K562 (cell line): ENCODE measurements at regions not wholly inside any gene's neighbourhood (a gene's known extent, or its start where the extent isn't known, plus 50 kb on each side); places are given as distances from the start of the nearest gene placed in this dataset.

Experiments used
- ARNT ChIP-seq, 2 experiments: fragments of 450-650 bp; IDR thresholded peaks; 2 replicates each; pipeline ENCODE4 v1.6.1; 2016; ENCODE audit warnings: mild to moderate bottlenecking in 1 of 2
- BACH1 ChIP-seq: fragments of 200-800 bp; sonication (Bioruptor generic); IDR thresholded peaks from 2 replicates; pipeline ENCODE4 v1.6.1; 2016; ENCODE audit warnings: missing genetic modification characterization, missing compliant biosample characterization
- CHCHD3 ChIP-seq: fragments of 250-450 bp; sonication (Bioruptor Pico); IDR thresholded peaks from 2 replicates; pipeline ENCODE4 v2.1.2; 2022; ENCODE audit warnings: mild to moderate bottlenecking
- CREB1 ChIP-seq, 2 experiments: sonication (generic) in 1 of 2; formaldehyde crosslinking in 1 of 2; IDR thresholded peaks; 2 replicates each; pipeline versions ENCODE4 v1.6.1 to v1.8.0; 2012 to 2022; ENCODE audit warnings: inconsistent platforms in 1 of 2, mild to moderate bottlenecking in 1 of 2, missing genetic modification reagents in 1 of 2, moderate library complexity in 1 of 2
- DNMT1 ChIP-seq: fragments of 450-650 bp; IDR thresholded peaks from 2 replicates; pipeline ENCODE4 v1.6.1; 2016; ENCODE audit warnings: antibody characterized with exemption, mild to moderate bottlenecking
- E2F3 ChIP-seq: fragments of 250-450 bp; sonication (Bioruptor Pico); IDR thresholded peaks from 2 replicates; pipeline ENCODE4 v1.4.0; 2020; ENCODE audit warnings: mild to moderate bottlenecking
- TAF7 ChIP-seq: fragments of 450-650 bp; IDR thresholded peaks from 2 replicates; pipeline ENCODE4 v1.6.1; 2016; ENCODE audit warnings: missing genetic modification characterization, missing compliant biosample characterization
- ZNF583 ChIP-seq: fragments of 250-450 bp; sonication (Bioruptor Pico); IDR thresholded peaks from 2 replicates; pipeline ENCODE4 v1.4.0; 2020
- ZNF76 ChIP-seq: fragments of 250-450 bp; sonication (Bioruptor Pico); IDR thresholded peaks from 2 replicates; pipeline ENCODE4 v1.4.0; 2020; ENCODE audit warnings: mild to moderate bottlenecking, moderate library complexity, borderline replicate concordance
- ZNF778 ChIP-seq: fragments of 450-650 bp; formaldehyde crosslinking; IDR thresholded peaks from 2 replicates; pipeline ENCODE4 v1.4.0; 2020; ENCODE audit warnings: mild to moderate bottlenecking, moderate library complexity
- TF ChIP-seq, protein P1 (sequence below): sonication (generic); formaldehyde crosslinking; IDR thresholded peaks from 2 replicates; pipeline ENCODE4 v1.8.0; 2023; ENCODE audit warnings: mild to moderate bottlenecking, missing genetic modification reagents
- TF ChIP-seq, protein P2 (sequence below): fragments of 450-650 bp; IDR thresholded peaks from 2 replicates; pipeline ENCODE4 v1.6.1; 2017; ENCODE audit warnings: antibody characterized with exemption, mild to moderate bottlenecking
- TF ChIP-seq, protein P3 (sequence below): IDR thresholded peaks from 3 replicates; pipeline ENCODE4 v1.6.1; 2011; ENCODE audit warnings: borderline replicate concordance, mild to moderate bottlenecking, moderate library complexity; ENCODE audit not compliant: insufficient read length; ENCODE audit errors: extremely low read depth

DNA sequence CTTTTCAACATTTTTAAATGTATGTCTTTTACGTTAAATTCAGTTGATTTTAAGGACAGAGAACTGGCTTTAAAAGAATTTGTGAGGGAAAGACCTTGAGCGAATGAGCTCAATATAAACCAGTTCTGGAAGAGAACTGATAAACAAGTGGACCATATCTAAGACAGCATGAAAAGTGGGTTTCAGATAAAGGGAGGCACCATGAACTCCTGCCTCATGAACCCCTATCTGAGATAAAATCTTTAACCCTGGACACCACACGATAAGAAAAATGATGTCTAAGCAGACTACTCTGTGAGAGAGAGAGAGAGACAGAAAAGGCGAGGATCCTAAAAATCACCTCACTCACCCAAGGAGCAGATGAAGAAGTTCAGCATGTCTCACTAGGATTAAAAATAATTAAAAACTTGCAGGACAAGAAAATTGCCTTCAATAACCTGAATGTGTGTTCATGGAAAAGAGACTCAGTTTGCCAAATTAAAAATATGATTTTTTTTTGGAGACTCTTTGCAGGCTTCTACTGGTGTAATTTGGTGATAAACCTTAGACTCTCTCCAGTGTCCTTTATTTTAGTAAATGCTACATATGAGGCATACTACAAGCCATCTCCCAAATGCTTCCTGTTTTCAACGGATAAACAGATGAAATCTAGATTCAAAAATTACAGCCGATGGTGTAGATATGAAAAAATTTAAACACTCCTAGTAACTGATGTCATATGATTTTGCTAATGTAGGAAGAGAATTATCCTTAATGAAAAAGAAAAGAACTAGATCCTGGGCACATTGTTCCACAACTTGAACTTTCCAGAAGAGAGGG lies 299.5 kb downstream of the ADGB start (continued):
- TF ChIP-seq, protein P1, sequence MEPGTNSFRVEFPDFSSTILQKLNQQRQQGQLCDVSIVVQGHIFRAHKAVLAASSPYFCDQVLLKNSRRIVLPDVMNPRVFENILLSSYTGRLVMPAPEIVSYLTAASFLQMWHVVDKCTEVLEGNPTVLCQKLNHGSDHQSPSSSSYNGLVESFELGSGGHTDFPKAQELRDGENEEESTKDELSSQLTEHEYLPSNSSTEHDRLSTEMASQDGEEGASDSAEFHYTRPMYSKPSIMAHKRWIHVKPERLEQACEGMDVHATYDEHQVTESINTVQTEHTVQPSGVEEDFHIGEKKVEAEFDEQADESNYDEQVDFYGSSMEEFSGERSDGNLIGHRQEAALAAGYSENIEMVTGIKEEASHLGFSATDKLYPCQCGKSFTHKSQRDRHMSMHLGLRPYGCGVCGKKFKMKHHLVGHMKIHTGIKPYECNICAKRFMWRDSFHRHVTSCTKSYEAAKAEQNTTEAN (CRISPR knock-in tag) = no peak
- TF ChIP-seq ARNT (IDR thresholded peaks at IDR 0.05) (0 out of 4 replicates have a peak, but pooled peaks of 1 of the 2 experiments have one; percentile 28), ZNF583 (CRISPR knock-in tag) (0 out of 2 replicates have a peak, but pooled peaks have one; percentile 75), ZNF76 (CRISPR knock-in tag) (peak; percentile 77; the same call in 1 of the 2 replicates), CREB1 (IDR thresholded peaks at IDR 0.05) (peak; percentile 54; the same call in 1 of the 2 replicates), CREB1 (CRISPR knock-in tag; IDR thresholded peaks at IDR 0.05) (no peak), CHCHD3 (no peak), ZNF778 (CRISPR knock-in tag) (no peak), E2F3 (CRISPR knock-in tag) (no peak), DNMT1 (no peak), TAF7 (tag) (no peak), BACH1 (tag) (peak; percentile 66; the same call in 1 of the 2 replicates)
- TF ChIP-seq, protein P2, sequence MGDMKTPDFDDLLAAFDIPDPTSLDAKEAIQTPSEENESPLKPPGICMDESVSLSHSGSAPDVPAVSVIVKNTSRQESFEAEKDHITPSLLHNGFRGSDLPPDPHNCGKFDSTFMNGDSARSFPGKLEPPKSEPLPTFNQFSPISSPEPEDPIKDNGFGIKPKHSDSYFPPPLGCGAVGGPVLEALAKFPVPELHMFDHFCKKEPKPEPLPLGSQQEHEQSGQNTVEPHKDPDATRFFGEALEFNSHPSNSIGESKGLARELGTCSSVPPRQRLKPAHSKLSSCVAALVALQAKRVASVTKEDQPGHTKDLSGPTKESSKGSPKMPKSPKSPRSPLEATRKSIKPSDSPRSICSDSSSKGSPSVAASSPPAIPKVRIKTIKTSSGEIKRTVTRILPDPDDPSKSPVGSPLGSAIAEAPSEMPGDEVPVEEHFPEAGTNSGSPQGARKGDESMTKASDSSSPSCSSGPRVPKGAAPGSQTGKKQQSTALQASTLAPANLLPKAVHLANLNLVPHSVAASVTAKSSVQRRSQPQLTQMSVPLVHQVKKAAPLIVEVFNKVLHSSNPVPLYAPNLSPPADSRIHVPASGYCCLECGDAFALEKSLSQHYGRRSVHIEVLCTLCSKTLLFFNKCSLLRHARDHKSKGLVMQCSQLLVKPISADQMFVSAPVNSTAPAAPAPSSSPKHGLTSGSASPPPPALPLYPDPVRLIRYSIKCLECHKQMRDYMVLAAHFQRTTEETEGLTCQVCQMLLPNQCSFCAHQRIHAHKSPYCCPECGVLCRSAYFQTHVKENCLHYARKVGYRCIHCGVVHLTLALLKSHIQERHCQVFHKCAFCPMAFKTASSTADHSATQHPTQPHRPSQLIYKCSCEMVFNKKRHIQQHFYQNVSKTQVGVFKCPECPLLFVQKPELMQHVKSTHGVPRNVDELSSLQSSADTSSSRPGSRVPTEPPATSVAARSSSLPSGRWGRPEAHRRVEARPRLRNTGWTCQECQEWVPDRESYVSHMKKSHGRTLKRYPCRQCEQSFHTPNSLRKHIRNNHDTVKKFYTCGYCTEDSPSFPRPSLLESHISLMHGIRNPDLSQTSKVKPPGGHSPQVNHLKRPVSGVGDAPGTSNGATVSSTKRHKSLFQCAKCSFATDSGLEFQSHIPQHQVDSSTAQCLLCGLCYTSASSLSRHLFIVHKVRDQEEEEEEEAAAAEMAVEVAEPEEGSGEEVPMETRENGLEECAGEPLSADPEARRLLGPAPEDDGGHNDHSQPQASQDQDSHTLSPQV = peak; percentile 33
- TF ChIP-seq, protein P3, sequence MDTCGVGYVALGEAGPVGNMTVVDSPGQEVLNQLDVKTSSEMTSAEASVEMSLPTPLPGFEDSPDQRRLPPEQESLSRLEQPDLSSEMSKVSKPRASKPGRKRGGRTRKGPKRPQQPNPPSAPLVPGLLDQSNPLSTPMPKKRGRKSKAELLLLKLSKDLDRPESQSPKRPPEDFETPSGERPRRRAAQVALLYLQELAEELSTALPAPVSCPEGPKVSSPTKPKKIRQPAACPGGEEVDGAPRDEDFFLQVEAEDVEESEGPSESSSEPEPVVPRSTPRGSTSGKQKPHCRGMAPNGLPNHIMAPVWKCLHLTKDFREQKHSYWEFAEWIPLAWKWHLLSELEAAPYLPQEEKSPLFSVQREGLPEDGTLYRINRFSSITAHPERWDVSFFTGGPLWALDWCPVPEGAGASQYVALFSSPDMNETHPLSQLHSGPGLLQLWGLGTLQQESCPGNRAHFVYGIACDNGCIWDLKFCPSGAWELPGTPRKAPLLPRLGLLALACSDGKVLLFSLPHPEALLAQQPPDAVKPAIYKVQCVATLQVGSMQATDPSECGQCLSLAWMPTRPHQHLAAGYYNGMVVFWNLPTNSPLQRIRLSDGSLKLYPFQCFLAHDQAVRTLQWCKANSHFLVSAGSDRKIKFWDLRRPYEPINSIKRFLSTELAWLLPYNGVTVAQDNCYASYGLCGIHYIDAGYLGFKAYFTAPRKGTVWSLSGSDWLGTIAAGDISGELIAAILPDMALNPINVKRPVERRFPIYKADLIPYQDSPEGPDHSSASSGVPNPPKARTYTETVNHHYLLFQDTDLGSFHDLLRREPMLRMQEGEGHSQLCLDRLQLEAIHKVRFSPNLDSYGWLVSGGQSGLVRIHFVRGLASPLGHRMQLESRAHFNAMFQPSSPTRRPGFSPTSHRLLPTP = no peak
